ENCODE measurements at regions not wholly inside any gene's neighbourhood (a gene's known extent, or its start where the extent isn't known, plus 50 kb on each side); places are given as distances from the start of the nearest gene placed in this dataset.

- H3K27ac ChIP-seq: no peak overlapping the region
- H3K27me3 ChIP-seq: no peaks in the 10 kb centered on the region
- H3K36me3 ChIP-seq: no peaks in the 10 kb centered on the region
- no peaks in the 10 kb centered on the region for H3K4me1 ChIP-seq
- no peak overlapping the region for H3K4me3 ChIP-seq
- no peak overlapping the region for H3K9ac ChIP-seq
- H4K20me1 ChIP-seq: no peaks in the 10 kb centered on the region
- H3K4me2 ChIP-seq: no peak overlapping the region
- H3K9me3 ChIP-seq: peaks cover 10% of the 10 kb centered on the region
- no peak for TF ChIP-seq Cebpa-rat (IDR thresholded peaks at IDR 0.05)
These were observed 118.4 kb upstream of the TP63 start for GRCh38 chr3:189512821-189513220.

- Histone ChIP-seq H3K36me3 (no peaks in the 10 kb centered on the region), H3K9me3 (peaks cover 17% of the 10 kb centered on the region), H3K9ac (no peak overlapping the region), H3K27me3 (no peaks in the 10 kb centered on the region), H3K27ac (no peak overlapping the region), H3K4me2 (no peak overlapping the region), H4K20me1 (no peaks in the 10 kb centered on the region), H3K4me3 (no peak overlapping the region), H3K4me1 (no peaks in the 10 kb centered on the region)
- no peak for TF ChIP-seq Cebpa-rat (IDR thresholded peaks at IDR 0.05)
These were observed 117.7 kb upstream of the TP63 start for GRCh38 chr3:189513281-189514117.

- no peaks in the 10 kb centered on the region for H3K36me3 ChIP-seq
- H3K4me1 ChIP-seq: no peaks in the 10 kb centered on the region
- no peak overlapping the region for H3K4me2 ChIP-seq
- H3K4me3 ChIP-seq: no peak overlapping the region
- H3K27ac ChIP-seq: no peak overlapping the region
- no peaks in the 10 kb centered on the region for H4K20me1 ChIP-seq
- peaks cover 27% of the 10 kb centered on the region for H3K9me3 ChIP-seq
- no peak overlapping the region for H3K9ac ChIP-seq
- no peak for TF ChIP-seq Cebpa-rat (IDR thresholded peaks at IDR 0.05)
- no peaks in the 10 kb centered on the region for H3K27me3 ChIP-seq
These were observed 115.2 kb upstream of the TP63 start for GRCh38 chr3:189516039-189516438.

GRCh38 chr3:189517981-189518380, 113.2 kb upstream of the TP63 start:
- Histone ChIP-seq H3K4me1 (no peaks in the 10 kb centered on the region), H3K27ac (no peak overlapping the region), H3K27me3 (no peaks in the 10 kb centered on the region), H3K4me2 (no peak overlapping the region), H3K9me3 (peaks cover 27% of the 10 kb centered on the region), H3K9ac (no peak overlapping the region), H3K4me3 (no peak overlapping the region), H4K20me1 (no peaks in the 10 kb centered on the region), H3K36me3 (no peaks in the 10 kb centered on the region)
- TF ChIP-seq Cebpa-rat (IDR thresholded peaks at IDR 0.05): no peak

- no peak overlapping the region for H3K27ac ChIP-seq
- H3K4me3 ChIP-seq: no peak overlapping the region
- H3K36me3 ChIP-seq: no peaks in the 10 kb centered on the region
- no peak for TF ChIP-seq Cebpa-rat (IDR thresholded peaks at IDR 0.05)
- H3K9me3 ChIP-seq: peaks cover 27% of the 10 kb centered on the region
- no peak overlapping the region for H3K4me2 ChIP-seq
- no peaks in the 10 kb centered on the region for H4K20me1 ChIP-seq
- H3K4me1 ChIP-seq: no peaks in the 10 kb centered on the region
- H3K27me3 ChIP-seq: no peaks in the 10 kb centered on the region
- no peak overlapping the region for H3K9ac ChIP-seq
These were observed 111.7 kb upstream of the TP63 start for GRCh38 chr3:189519458-189519857.

GRCh38 chr3:189529468-189529867, 101.7 kb upstream of the TP63 start:
- H3K27ac ChIP-seq: no peak overlapping the region
- peaks cover 15% of the 10 kb centered on the region for H3K4me1 ChIP-seq
- H3K9me3 ChIP-seq: 0 out of 2 replicates have a peak, but pooled peaks cover 6% of the 10 kb centered on the region
- H3K4me3 ChIP-seq: no peak overlapping the region
- no peaks in the 10 kb centered on the region for H4K20me1 ChIP-seq
- H3K4me2 ChIP-seq: no peak overlapping the region
- H3K27me3 ChIP-seq: peaks cover 5% of the 10 kb centered on the region; the same call in 1 of the 2 replicates
- no peaks in the 10 kb centered on the region for H3K36me3 ChIP-seq
- H3K9ac ChIP-seq: no peak overlapping the region
- TF ChIP-seq Cebpa-rat (IDR thresholded peaks at IDR 0.05): no peak

GRCh38 chr3:189529889-189530471, 101.2 kb upstream of the TP63 start:
- Histone ChIP-seq H3K4me1 (peaks cover 15% of the 10 kb centered on the region), H3K4me2 (no peak overlapping the region; the same call in 1 of the 2 replicates)
- TF ChIP-seq Cebpa-rat (IDR thresholded peaks at IDR 0.05): no peak

GRCh38 chr3:189530822-189531221, 100.4 kb upstream of the TP63 start:
- H3K36me3 ChIP-seq: no peaks in the 10 kb centered on the region
- peaks cover 5% of the 10 kb centered on the region; the same call in 1 of the 2 replicates for H3K27me3 ChIP-seq
- H3K9me3 ChIP-seq: 0 out of 2 replicates have a peak, but pooled peaks cover under 1% of the 10 kb centered on the region
- no peaks in the 10 kb centered on the region for H4K20me1 ChIP-seq
- no peak overlapping the region for H3K9ac ChIP-seq
- H3K27ac ChIP-seq: no peak overlapping the region
- H3K4me1 ChIP-seq: peaks cover 15% of the 10 kb centered on the region
- TF ChIP-seq Cebpa-rat (IDR thresholded peaks at IDR 0.05): no peak
- peak overlapping the region; percentile 68 for H3K4me2 ChIP-seq
- no peak overlapping the region for H3K4me3 ChIP-seq

More at GRCh38 chr3:189529889-189530471, 101.2 kb upstream of the TP63 start:
- Histone ChIP-seq H4K20me1 (no peaks in the 10 kb centered on the region), H3K36me3 (no peaks in the 10 kb centered on the region), H3K27me3 (peaks cover 5% of the 10 kb centered on the region; the same call in 1 of the 2 replicates), H3K9ac (no peak overlapping the region), H3K27ac (no peak overlapping the region), H3K4me3 (no peak overlapping the region), H3K9me3 (0 out of 2 replicates have a peak, but pooled peaks cover 6% of the 10 kb centered on the region)

GRCh38 chr3:189531271-189531670, 99.9 kb upstream of the TP63 start:
- no peaks in the 10 kb centered on the region for H3K9me3 ChIP-seq
- no peak for TF ChIP-seq Cebpa-rat (IDR thresholded peaks at IDR 0.05)
- H3K27ac ChIP-seq: no peak overlapping the region
- no peaks in the 10 kb centered on the region for H3K36me3 ChIP-seq
- peaks cover 15% of the 10 kb centered on the region for H3K4me1 ChIP-seq
- peaks cover 5% of the 10 kb centered on the region; the same call in 1 of the 2 replicates for H3K27me3 ChIP-seq
- H4K20me1 ChIP-seq: no peaks in the 10 kb centered on the region
- H3K4me2 ChIP-seq: peak overlapping the region; percentile 68
- H3K4me3 ChIP-seq: no peak overlapping the region
- no peak overlapping the region for H3K9ac ChIP-seq

- Histone ChIP-seq H3K27me3 (peaks cover 5% of the 10 kb centered on the region; the same call in 1 of the 2 replicates), H3K36me3 (no peaks in the 10 kb centered on the region), H3K9ac (no peak overlapping the region), H3K4me1 (peaks cover 15% of the 10 kb centered on the region), H3K9me3 (no peaks in the 10 kb centered on the region), H4K20me1 (no peaks in the 10 kb centered on the region), H3K4me2 (no peak overlapping the region), H3K27ac (no peak overlapping the region), H3K4me3 (no peak overlapping the region)
- no peak for TF ChIP-seq Cebpa-rat (IDR thresholded peaks at IDR 0.05)
These were observed 96.7 kb upstream of the TP63 start for GRCh38 chr3:189534531-189534930.

Measured in BLaER1 (cell line).